ENCODE measurements at regions not wholly inside any gene's neighbourhood (a gene's known extent, or its start where the extent isn't known, plus 50 kb on each side); places are given as distances from the start of the nearest gene placed in this dataset.
"Not testable (repeated sequence)": the region's sequence is repeated elsewhere in the genome, so short reads cannot be mapped to it uniquely, and the experiment has no call there.

GRCh38 chr2:111552625-111553024 is 331.4 kb downstream of the ANAPC1 start:
- POLR2A ChIA-PET (ENCODE audit: partially characterized antibody); DNase-seq (ENCODE audit: low read depth in 1 of 2, low spot score in 2 of 2); H3K18ac ChIP-seq (ENCODE audit: extremely low read depth, low read length); H3K27ac ChIP-seq (ENCODE audit: low read depth, low read length); H2AFZ ChIP-seq (ENCODE audit: low read length); H2BK15ac ChIP-seq (ENCODE audit: low read length); H2BK5ac ChIP-seq (ENCODE audit: low read depth, low read length); H3K56ac ChIP-seq (replicated peaks; ENCODE audit: insufficient read length, low read depth, low read length); H3K23ac ChIP-seq (ENCODE audit: insufficient read length); H3K14ac ChIP-seq (ENCODE audit: insufficient read length); H3K4me3 ChIP-seq (ENCODE audit: extremely low read depth in 1 of 4, insufficient read depth in 2 of 4, low read depth in 3 of 4, low read length in 4 of 4); H3K27me3 ChIP-seq (replicated peaks in 1 of 4; ENCODE audit: control insufficient read depth in 3 of 4, extremely low read depth in 1 of 4, insufficient read depth in 3 of 4, low read length in 3 of 4); H3K79me2 ChIP-seq (ENCODE audit: control insufficient read depth in 1 of 2, insufficient read depth in 2 of 2, low read length in 2 of 2); H3K79me1 ChIP-seq (ENCODE audit: low read depth, low read length); H3K23me2 ChIP-seq (ENCODE audit: low read depth, low read length); H4K5ac ChIP-seq (ENCODE audit: insufficient read length, low read depth, low read length); FAIRE-seq; H3K9ac ChIP-seq (replicated peaks in 1 of 4; ENCODE audit: extremely low read depth in 1 of 4, low read depth in 3 of 4, low read length in 3 of 4); H4K20me1 ChIP-seq (replicated peaks in 1 of 2; ENCODE audit: control insufficient read depth in 1 of 2, insufficient read depth in 2 of 2, low read length in 2 of 2); H2BK120ac ChIP-seq (replicated peaks; ENCODE audit: low read depth, low read length); H3K36me3 ChIP-seq (ENCODE audit: control insufficient read depth in 2 of 4, insufficient read depth in 4 of 4, low read length in 3 of 4); H2BK20ac ChIP-seq (ENCODE audit: low read length); H2AK5ac ChIP-seq (ENCODE audit: low read depth, low read length); H3K9me3 ChIP-seq (ENCODE audit: insufficient read depth in 2 of 2, low read depth in 1 of 2, low read length in 1 of 2); CTCF ChIA-PET (ENCODE audit: partially characterized antibody); H3K4ac ChIP-seq (replicated peaks; ENCODE audit: insufficient read length, low read depth, low read length); H4K8ac ChIP-seq (ENCODE audit: extremely low read depth, insufficient read depth, low read length); H4K91ac ChIP-seq (replicated peaks; ENCODE audit: insufficient read length, low read length); H3K4me2 ChIP-seq (ENCODE audit: insufficient read depth in 1 of 2, low read depth in 2 of 2, low read length in 2 of 2); H2BK12ac ChIP-seq (ENCODE audit: low read depth, low read length); H3K4me1 ChIP-seq (replicated peaks in 1 of 4; ENCODE audit: control insufficient read depth in 3 of 4, insufficient read depth in 4 of 4, low read length in 3 of 4): not testable (repeated sequence)
- WGBS, 2 experiments (ENCODE audit: extremely low coverage in 1 of 2, insufficient coverage in 1 of 2, insufficient read length in 1 of 2, insufficient replicate concordance in 2 of 2, low coverage in 1 of 2, low lambda C conversion rate in 2 of 2, missing lambda C conversion rate in 1 of 2) = no CpG with 5 or more reads among the region's 9 CpGs

- DNase-seq (ENCODE audit: low read depth in 1 of 2, low spot score in 2 of 2); H4K5ac ChIP-seq (ENCODE audit: insufficient read length, low read depth, low read length); H3K4ac ChIP-seq (replicated peaks; ENCODE audit: insufficient read length, low read depth, low read length); H4K20me1 ChIP-seq (replicated peaks in 1 of 2; ENCODE audit: control insufficient read depth in 1 of 2, insufficient read depth in 2 of 2, low read length in 2 of 2); H2BK120ac ChIP-seq (replicated peaks; ENCODE audit: low read depth, low read length); H3K4me2 ChIP-seq (ENCODE audit: insufficient read depth in 1 of 2, low read depth in 2 of 2, low read length in 2 of 2); H3K27ac ChIP-seq (ENCODE audit: low read depth, low read length); H3K23ac ChIP-seq (ENCODE audit: insufficient read length); H3K18ac ChIP-seq (ENCODE audit: extremely low read depth, low read length); POLR2A ChIA-PET (ENCODE audit: partially characterized antibody); H2BK20ac ChIP-seq (ENCODE audit: low read length); H2AK5ac ChIP-seq (ENCODE audit: low read depth, low read length); H3K79me1 ChIP-seq (ENCODE audit: low read depth, low read length); H2AFZ ChIP-seq (ENCODE audit: low read length); H3K27me3 ChIP-seq (replicated peaks in 1 of 4; ENCODE audit: control insufficient read depth in 3 of 4, extremely low read depth in 1 of 4, insufficient read depth in 3 of 4, low read length in 3 of 4); H2BK5ac ChIP-seq (ENCODE audit: low read depth, low read length); FAIRE-seq; H2BK12ac ChIP-seq (ENCODE audit: low read depth, low read length); H3K23me2 ChIP-seq (ENCODE audit: low read depth, low read length); H4K8ac ChIP-seq (ENCODE audit: extremely low read depth, insufficient read depth, low read length); H2BK15ac ChIP-seq (ENCODE audit: low read length); H4K91ac ChIP-seq (replicated peaks; ENCODE audit: insufficient read length, low read length); CTCF ChIA-PET (ENCODE audit: partially characterized antibody); H3K9me3 ChIP-seq (ENCODE audit: insufficient read depth in 2 of 2, low read depth in 1 of 2, low read length in 1 of 2); H3K56ac ChIP-seq (replicated peaks; ENCODE audit: insufficient read length, low read depth, low read length); H3K4me1 ChIP-seq (replicated peaks in 1 of 4; ENCODE audit: control insufficient read depth in 3 of 4, insufficient read depth in 4 of 4, low read length in 3 of 4); H3K9ac ChIP-seq (replicated peaks in 1 of 4; ENCODE audit: extremely low read depth in 1 of 4, low read depth in 3 of 4, low read length in 3 of 4); H3K14ac ChIP-seq (ENCODE audit: insufficient read length); H3K36me3 ChIP-seq (ENCODE audit: control insufficient read depth in 2 of 4, insufficient read depth in 4 of 4, low read length in 3 of 4); H3K79me2 ChIP-seq (ENCODE audit: control insufficient read depth in 1 of 2, insufficient read depth in 2 of 2, low read length in 2 of 2); H3K4me3 ChIP-seq (ENCODE audit: extremely low read depth in 1 of 4, insufficient read depth in 2 of 4, low read depth in 3 of 4, low read length in 4 of 4): not testable (repeated sequence)
- WGBS, 2 experiments (ENCODE audit: extremely low coverage in 1 of 2, insufficient coverage in 1 of 2, insufficient read length in 1 of 2, insufficient replicate concordance in 2 of 2, low coverage in 1 of 2, low lambda C conversion rate in 2 of 2, missing lambda C conversion rate in 1 of 2) = 78% methylated on average over 1 of the region's 2 CpGs; no CpG with 5 or more reads in 1 of the 2 experiments
Measured at GRCh38 chr2:111559301-111559700, 324.7 kb downstream of the ANAPC1 start.

All from H1 (cell line).